CD4-positive, alpha-beta T cell treated with Interleukin-12 subunit alpha and Interleukin-12 subunit beta, for 1 hour (primary cell): ENCODE measurements at regions not wholly inside any gene's neighbourhood (a gene's known extent, or its start where the extent isn't known, plus 50 kb on each side); places are given as distances from the start of the nearest gene placed in this dataset.

ENCODE experiments used
- DNase-seq: peaks from one replicate; pipeline ENCODE4 v3.0.0-alpha.2; 2020

GRCh38 chr1:234746798-234747196 is 136.8 kb upstream of the IRF2BP2 start:
- no peak for DNase-seq

- DNase-seq = no peak
Observed at GRCh38 chr1:234745844-234746797, 136.1 kb upstream of the IRF2BP2 start.

- DNase-seq = no peak
Observed at GRCh38 chr1:234745276-234745675, 135.3 kb upstream of the IRF2BP2 start.

- no peak for DNase-seq
Observed at GRCh38 chr1:234743791-234744611, 134.0 kb upstream of the IRF2BP2 start.

- no peak for DNase-seq
Observed at GRCh38 chr1:234742622-234743021, 132.6 kb upstream of the IRF2BP2 start.

GRCh38 chr1:234737967-234738314 is 128.0 kb upstream of the IRF2BP2 start:
- DNase-seq = no peak

GRCh38 chr1:234735916-234736315 is 125.9 kb upstream of the IRF2BP2 start:
- DNase-seq = no peak

GRCh38 chr1:234735476-234735875 is 125.5 kb upstream of the IRF2BP2 start:
- no peak for DNase-seq

- no peak for DNase-seq
Observed at GRCh38 chr1:234734869-234735268, 124.9 kb upstream of the IRF2BP2 start.

- DNase-seq = no peak
Observed at GRCh38 chr1:234734412-234734835, 124.4 kb upstream of the IRF2BP2 start.

- DNase-seq = no peak
Observed at GRCh38 chr1:234733427-234733826, 123.4 kb upstream of the IRF2BP2 start.

- DNase-seq = no peak
Observed at GRCh38 chr1:234732671-234733390, 122.9 kb upstream of the IRF2BP2 start.

GRCh38 chr1:234732260-234732659 is 122.3 kb upstream of the IRF2BP2 start:
- no peak for DNase-seq

GRCh38 chr1:234731569-234732085 is 121.6 kb upstream of the IRF2BP2 start:
- peak; percentile 28 for DNase-seq

GRCh38 chr1:234730770-234731568 is 121.0 kb upstream of the IRF2BP2 start:
- peak; percentile 52 for DNase-seq

- DNase-seq = no peak
Observed at GRCh38 chr1:234730475-234730769, 120.4 kb upstream of the IRF2BP2 start.

- DNase-seq = no peak
Observed at GRCh38 chr1:234729561-234730474, 119.8 kb upstream of the IRF2BP2 start.

- no peak for DNase-seq
Observed at GRCh38 chr1:234728740-234729139, 118.8 kb upstream of the IRF2BP2 start.

GRCh38 chr1:234727018-234727940 is 117.3 kb upstream of the IRF2BP2 start:
- no peak for DNase-seq

GRCh38 chr1:234726359-234726943 is 116.5 kb upstream of the IRF2BP2 start:
- DNase-seq = no peak
